Fibroblast of lung (primary cell): ENCODE measurements at regions not wholly inside any gene's neighbourhood (a gene's known extent, or its start where the extent isn't known, plus 50 kb on each side); places are given as distances from the start of the nearest gene placed in this dataset.
A peak's percentile ranks its signal among the peaks of the same experiment; 100 is the strongest.

Experiments used
- DNase-seq, 2 donors: peaks; one replicate each; pipeline versions ENCODE4 v3.0.0 to v3.0.0-alpha.2; 2010; ENCODE audit warnings: low read depth in 2 of 2
- H2AFZ ChIP-seq: 2 replicates; pipeline ENCODE4 v1.5.1; 2012; ENCODE audit warnings: low read length, control low read depth, inconsistent platforms
- H3K27ac ChIP-seq: 2 replicates; pipeline ENCODE4 v1.5.1; 2011; ENCODE audit warnings: low read length, control low read depth; ENCODE audit not compliant: insufficient read depth
- H3K27me3 ChIP-seq: 2 replicates; pipeline ENCODE4 v1.5.1; 2011; ENCODE audit warnings: mild to moderate bottlenecking, low read length; ENCODE audit not compliant: control insufficient read depth, insufficient read depth
- H3K36me3 ChIP-seq: 2 replicates; pipeline ENCODE4 v1.5.1; 2011; ENCODE audit warnings: low read length; ENCODE audit not compliant: control insufficient read depth, insufficient read depth
- H3K4me1 ChIP-seq: 2 replicates; pipeline ENCODE4 v1.5.1; 2011; ENCODE audit warnings: low read length; ENCODE audit not compliant: control insufficient read depth, insufficient read depth; ENCODE audit errors: extremely low read depth
- H3K4me2 ChIP-seq: 2 replicates; pipeline ENCODE4 v1.5.1; 2011; ENCODE audit warnings: low read length, control low read depth; ENCODE audit not compliant: insufficient read depth; ENCODE audit errors: extremely low read depth
- H3K4me3 ChIP-seq, 4 experiments: fragments of 200-600 bp in 1 of 4; sonication (generic) in 1 of 4; replicated peaks in 1 of 4; 2 replicates each; pipeline ENCODE4 v1.5.1; 2011 to 2016; ENCODE audit warnings: low read length in 4 of 4, low read depth in 3 of 4, mild to moderate bottlenecking in 3 of 4, control low read depth in 2 of 4, inconsistent platforms in 1 of 4, mixed read lengths in 1 of 4; ENCODE audit not compliant: insufficient read depth in 1 of 4; ENCODE audit errors: control extremely low read depth in 1 of 4
- H3K79me2 ChIP-seq: 2 replicates; pipeline ENCODE4 v1.5.1; 2012; ENCODE audit warnings: mild to moderate bottlenecking, low read length, inconsistent platforms; ENCODE audit not compliant: control insufficient read depth, insufficient read depth
- H3K9ac ChIP-seq: 2 replicates; pipeline ENCODE4 v1.5.1; 2011; ENCODE audit warnings: mild to moderate bottlenecking, low read length, control low read depth; ENCODE audit not compliant: insufficient read depth
- H3K9me3 ChIP-seq: 2 replicates; pipeline ENCODE4 v1.5.1; 2012; ENCODE audit warnings: low read depth, low read length; ENCODE audit not compliant: control insufficient read depth, insufficient read depth
- H4K20me1 ChIP-seq: 2 replicates; pipeline ENCODE4 v1.5.1; 2011; ENCODE audit warnings: low read length; ENCODE audit not compliant: control insufficient read depth, insufficient read depth; ENCODE audit errors: extremely low read depth
- CTCF ChIP-seq, 2 donors: IDR thresholded peaks in 1 of 2; conservative IDR thresholded peaks in 1 of 2; 1 replicate in 1 of 2; 2 replicates in 1 of 2; pipeline ENCODE4 v1.5.1; 2011 to 2012; ENCODE audit warnings: low read length in 2 of 2, control low read depth in 1 of 2, inconsistent platforms in 1 of 2, low read depth in 1 of 2, mild to moderate bottlenecking in 1 of 2
- EZH2 ChIP-seq: IDR thresholded peaks from 2 replicates; pipeline ENCODE4 v1.5.1; 2012; ENCODE audit warnings: low read length, control low read depth, mild to moderate bottlenecking; ENCODE audit errors: missing control alignments

- no peak for DNase-seq
- no peak overlapping the region for H3K4me3 ChIP-seq
These were observed 56.5 kb upstream of the NREP start for GRCh38 chr5:111813537-111813936.

GRCh38 chr5:111810112-111810511 is 53.1 kb upstream of the NREP start:
- Histone ChIP-seq H3K4me2 (no peak overlapping the region), H2AFZ (no peak overlapping the region), H3K4me3 (no peak overlapping the region), H3K27me3 (no peaks in the 10 kb centered on the region), H3K9ac (no peak overlapping the region), H3K9me3 (no peaks in the 10 kb centered on the region), H3K27ac (no peak overlapping the region), H3K4me1 (no peaks in the 10 kb centered on the region), H3K79me2 (no peaks in the 10 kb centered on the region), H3K36me3 (no peaks in the 10 kb centered on the region), H4K20me1 (no peaks in the 10 kb centered on the region)
- TF ChIP-seq CTCF (conservative IDR thresholded peaks at IDR 0.05 in 1 of 2, IDR thresholded peaks at IDR 0.05 in 1 of 2; ENCODE audit: low read depth in 1 of 2, low read length in 2 of 2) = no peak
- no peak for TF ChIP-seq EZH2
- peak in 1 of 2 donors; percentile 18 for DNase-seq

More at GRCh38 chr5:111813537-111813936, 56.5 kb upstream of the NREP start:
- Histone ChIP-seq H3K27ac (no peak overlapping the region), H3K4me2 (no peak overlapping the region), H3K9ac (no peak overlapping the region), H4K20me1 (no peaks in the 10 kb centered on the region), H3K36me3 (no peaks in the 10 kb centered on the region), H3K27me3 (no peaks in the 10 kb centered on the region), H3K4me1 (no peaks in the 10 kb centered on the region), H3K9me3 (no peaks in the 10 kb centered on the region), H3K79me2 (no peaks in the 10 kb centered on the region), H2AFZ (no peak overlapping the region)
- no peak for TF ChIP-seq CTCF (conservative IDR thresholded peaks at IDR 0.05 in 1 of 2, IDR thresholded peaks at IDR 0.05 in 1 of 2; ENCODE audit: low read depth in 1 of 2, low read length in 2 of 2)
- TF ChIP-seq EZH2 = no peak
